ENCODE measurements at regions not wholly inside any gene's neighbourhood (a gene's known extent, or its start where the extent isn't known, plus 50 kb on each side); places are given as distances from the start of the nearest gene placed in this dataset.

DNA sequence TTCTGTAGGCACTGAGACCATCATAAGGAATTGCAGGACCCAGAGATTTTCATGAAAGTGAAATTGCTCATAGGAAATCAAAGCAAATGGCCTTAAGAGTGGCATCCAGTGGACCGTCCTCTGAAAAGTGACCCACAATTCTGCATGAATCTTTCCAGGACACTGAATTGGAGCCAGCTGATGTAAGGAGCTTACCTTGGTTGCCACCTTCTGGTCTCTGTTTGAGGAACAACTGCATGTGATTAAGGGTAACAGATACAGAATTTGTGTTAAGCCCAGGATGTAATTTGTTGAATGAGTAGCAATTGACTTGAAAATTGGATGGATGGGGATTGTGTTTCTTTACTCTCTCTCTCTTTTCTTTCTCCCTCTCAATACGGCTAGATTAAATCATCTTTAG, 49.9 kb upstream of the GAS1 start:
- no peaks in the 10 kb centered on the region for H4K20me1 ChIP-seq (ENCODE audit: insufficient read depth, poor library complexity, severe bottlenecking)
- H3K36me3 ChIP-seq (replicated peaks; ENCODE audit: insufficient read depth, low read depth), result no peaks in the 10 kb centered on the region
- no peaks in the 10 kb centered on the region for H3K9me2 ChIP-seq (replicated peaks; ENCODE audit: insufficient read depth)
- TF ChIP-seq, protein P1, sequence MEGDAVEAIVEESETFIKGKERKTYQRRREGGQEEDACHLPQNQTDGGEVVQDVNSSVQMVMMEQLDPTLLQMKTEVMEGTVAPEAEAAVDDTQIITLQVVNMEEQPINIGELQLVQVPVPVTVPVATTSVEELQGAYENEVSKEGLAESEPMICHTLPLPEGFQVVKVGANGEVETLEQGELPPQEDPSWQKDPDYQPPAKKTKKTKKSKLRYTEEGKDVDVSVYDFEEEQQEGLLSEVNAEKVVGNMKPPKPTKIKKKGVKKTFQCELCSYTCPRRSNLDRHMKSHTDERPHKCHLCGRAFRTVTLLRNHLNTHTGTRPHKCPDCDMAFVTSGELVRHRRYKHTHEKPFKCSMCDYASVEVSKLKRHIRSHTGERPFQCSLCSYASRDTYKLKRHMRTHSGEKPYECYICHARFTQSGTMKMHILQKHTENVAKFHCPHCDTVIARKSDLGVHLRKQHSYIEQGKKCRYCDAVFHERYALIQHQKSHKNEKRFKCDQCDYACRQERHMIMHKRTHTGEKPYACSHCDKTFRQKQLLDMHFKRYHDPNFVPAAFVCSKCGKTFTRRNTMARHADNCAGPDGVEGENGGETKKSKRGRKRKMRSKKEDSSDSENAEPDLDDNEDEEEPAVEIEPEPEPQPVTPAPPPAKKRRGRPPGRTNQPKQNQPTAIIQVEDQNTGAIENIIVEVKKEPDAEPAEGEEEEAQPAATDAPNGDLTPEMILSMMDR (IDR thresholded peaks at IDR 0.05; ENCODE audit: poor library complexity), result peak; percentile 35
- TF ChIP-seq EZH2phosphoT487 (IDR thresholded peaks at IDR 0.05; ENCODE audit: low read depth, severe bottlenecking, unreplicated experiment), result no peak
- no peak overlapping the region for H2AFZ ChIP-seq
- H3K9me3 ChIP-seq (ENCODE audit: low read depth), result no peaks in the 10 kb centered on the region
- H3K79me2 ChIP-seq, result no peaks in the 10 kb centered on the region
- H3K4me2 ChIP-seq, result no peak overlapping the region
- H3K27ac ChIP-seq, result no peak overlapping the region
- 55% methylated on average over 2 of the region's 2 CpGs for WGBS (ENCODE audit: low lambda C conversion rate, missing lambda C conversion rate)
- peak; percentile 52 for DNase-seq (ENCODE audit: low spot score)
- H3K4me1 ChIP-seq (ENCODE audit: insufficient read depth), result no peaks in the 10 kb centered on the region
- H3K27me3 ChIP-seq, result peaks cover 8% of the 10 kb centered on the region
- no peak overlapping the region for H3K4me3 ChIP-seq

DNA sequence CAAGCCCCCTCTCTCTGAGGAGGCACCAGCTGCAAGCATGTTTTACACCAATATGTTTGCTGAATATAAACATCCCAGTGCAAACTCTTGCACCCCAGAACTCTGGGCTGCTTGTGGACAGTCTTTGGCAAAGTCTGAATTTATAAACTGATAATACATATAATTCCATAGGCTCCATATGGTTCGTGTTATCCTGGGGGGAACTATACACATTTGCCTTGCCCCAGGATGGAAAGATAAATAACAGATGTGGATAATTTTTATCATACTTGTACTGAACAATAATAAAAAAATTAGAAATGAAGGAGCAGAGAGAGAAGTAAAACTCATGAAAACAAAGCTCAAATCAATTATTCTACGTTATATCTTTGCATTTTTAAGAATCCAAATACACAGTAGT, 50.6 kb upstream of the GAS1 start:
- Histone ChIP-seq H3K9me3 (ENCODE audit: low read depth) (no peaks in the 10 kb centered on the region), H3K9me2 (replicated peaks; ENCODE audit: insufficient read depth) (no peaks in the 10 kb centered on the region), H3K4me1 (ENCODE audit: insufficient read depth) (no peaks in the 10 kb centered on the region), H3K27me3 (peaks cover 8% of the 10 kb centered on the region), H3K4me2 (no peak overlapping the region), H3K27ac (no peak overlapping the region), H2AFZ (no peak overlapping the region), H3K79me2 (no peaks in the 10 kb centered on the region), H3K4me3 (no peak overlapping the region), H4K20me1 (ENCODE audit: insufficient read depth, poor library complexity, severe bottlenecking) (no peaks in the 10 kb centered on the region), H3K36me3 (replicated peaks; ENCODE audit: insufficient read depth, low read depth) (no peaks in the 10 kb centered on the region)
- TF ChIP-seq EZH2 (IDR thresholded peaks at IDR 0.05; ENCODE audit: borderline replicate concordance) (no peak), EZH2phosphoT487 (IDR thresholded peaks at IDR 0.05; ENCODE audit: low read depth, severe bottlenecking, unreplicated experiment) (no peak)
- TF ChIP-seq, protein P1 (IDR thresholded peaks at IDR 0.05; ENCODE audit: poor library complexity), result no peak
- WGBS (ENCODE audit: low lambda C conversion rate, missing lambda C conversion rate), result 68% methylated on average over 2 of the region's 2 CpGs
- no peak for DNase-seq (ENCODE audit: low spot score)

DNA sequence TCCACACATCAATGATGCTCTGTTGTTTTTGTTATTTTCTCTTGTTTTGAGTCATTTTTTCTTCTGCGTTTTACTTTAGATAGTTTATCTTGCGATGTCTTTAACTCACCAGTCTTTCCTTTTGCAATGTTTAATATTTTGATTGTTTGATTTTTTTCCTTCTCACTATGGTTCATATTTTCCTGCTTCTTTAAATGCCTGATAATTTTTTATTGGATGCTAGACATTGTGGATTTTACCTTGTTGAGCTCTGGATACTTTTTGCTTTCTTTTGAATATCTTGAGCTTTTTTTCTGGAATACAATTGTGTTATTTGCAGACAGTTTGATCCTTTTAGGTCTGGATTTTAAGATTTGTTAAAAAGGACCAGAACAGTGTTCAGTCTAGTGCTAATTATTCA, 55.2 kb upstream of the GAS1 start:
- no peak overlapping the region for H3K4me2 ChIP-seq
- TF ChIP-seq EZH2phosphoT487 (IDR thresholded peaks at IDR 0.05; ENCODE audit: low read depth, severe bottlenecking, unreplicated experiment) (no peak), EZH2 (IDR thresholded peaks at IDR 0.05; ENCODE audit: borderline replicate concordance) (no peak)
- TF ChIP-seq, protein P1 (IDR thresholded peaks at IDR 0.05; ENCODE audit: poor library complexity), result no peak
- no peak overlapping the region for H3K27ac ChIP-seq
- H3K36me3 ChIP-seq (replicated peaks; ENCODE audit: insufficient read depth, low read depth), result no peaks in the 10 kb centered on the region
- H3K79me2 ChIP-seq, result no peaks in the 10 kb centered on the region
- no peak overlapping the region for H3K4me3 ChIP-seq
- no peak overlapping the region for H2AFZ ChIP-seq
- WGBS (ENCODE audit: low lambda C conversion rate, missing lambda C conversion rate), result 98% methylated on average over 2 of the region's 2 CpGs
- no peaks in the 10 kb centered on the region for H4K20me1 ChIP-seq (ENCODE audit: insufficient read depth, poor library complexity, severe bottlenecking)
- H3K9me2 ChIP-seq (replicated peaks; ENCODE audit: insufficient read depth), result no peaks in the 10 kb centered on the region
- no peak for DNase-seq (ENCODE audit: low spot score)
- no peaks in the 10 kb centered on the region for H3K9me3 ChIP-seq (ENCODE audit: low read depth)
- no peaks in the 10 kb centered on the region for H3K4me1 ChIP-seq (ENCODE audit: insufficient read depth)
- H3K27me3 ChIP-seq, result no peaks in the 10 kb centered on the region

DNA sequence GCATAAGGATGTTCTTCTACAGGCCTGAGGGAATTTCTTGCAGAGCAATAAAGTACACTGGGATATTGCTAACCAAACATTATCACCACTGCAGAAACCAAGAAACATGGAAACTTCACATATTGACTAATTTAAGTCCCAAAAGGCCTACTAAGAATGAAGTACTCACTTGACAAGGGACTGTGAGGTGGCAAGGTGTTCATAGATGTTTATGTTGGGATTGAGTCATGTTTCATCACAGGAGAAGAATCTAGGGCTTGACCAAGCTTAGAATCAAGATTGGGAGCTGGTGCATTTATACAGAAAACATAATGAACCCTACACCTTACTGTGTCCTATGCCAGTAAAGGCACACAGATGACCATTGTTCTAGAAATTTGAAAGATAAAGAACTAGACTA, 56.7 kb upstream of the GAS1 start:
- no peak overlapping the region for H2AFZ ChIP-seq
- TF ChIP-seq EZH2 (IDR thresholded peaks at IDR 0.05; ENCODE audit: borderline replicate concordance), result no peak
- no peak for TF ChIP-seq EZH2phosphoT487 (IDR thresholded peaks at IDR 0.05; ENCODE audit: low read depth, severe bottlenecking, unreplicated experiment)
- TF ChIP-seq, protein P1 (IDR thresholded peaks at IDR 0.05; ENCODE audit: poor library complexity), result no peak

More for the DNA sequence above, 56.7 kb upstream of the GAS1 start:
- no peaks in the 10 kb centered on the region for H3K36me3 ChIP-seq (replicated peaks; ENCODE audit: insufficient read depth, low read depth)
- DNase-seq (ENCODE audit: low spot score), result no peak
- H3K27me3 ChIP-seq, result no peaks in the 10 kb centered on the region
- H3K4me3 ChIP-seq, result no peak overlapping the region
- H3K9me3 ChIP-seq (ENCODE audit: low read depth), result no peaks in the 10 kb centered on the region
- no peak overlapping the region for H3K4me2 ChIP-seq
- no peaks in the 10 kb centered on the region for H3K4me1 ChIP-seq (ENCODE audit: insufficient read depth)
- H3K9me2 ChIP-seq (replicated peaks; ENCODE audit: insufficient read depth), result no peaks in the 10 kb centered on the region
- no peaks in the 10 kb centered on the region for H4K20me1 ChIP-seq (ENCODE audit: insufficient read depth, poor library complexity, severe bottlenecking)
- H3K27ac ChIP-seq, result no peak overlapping the region
- H3K79me2 ChIP-seq, result no peaks in the 10 kb centered on the region
